ENCODE measurements at regions not wholly inside any gene's neighbourhood (a gene's known extent, or its start where the extent isn't known, plus 50 kb on each side); places are given as distances from the start of the nearest gene placed in this dataset.

DNA sequence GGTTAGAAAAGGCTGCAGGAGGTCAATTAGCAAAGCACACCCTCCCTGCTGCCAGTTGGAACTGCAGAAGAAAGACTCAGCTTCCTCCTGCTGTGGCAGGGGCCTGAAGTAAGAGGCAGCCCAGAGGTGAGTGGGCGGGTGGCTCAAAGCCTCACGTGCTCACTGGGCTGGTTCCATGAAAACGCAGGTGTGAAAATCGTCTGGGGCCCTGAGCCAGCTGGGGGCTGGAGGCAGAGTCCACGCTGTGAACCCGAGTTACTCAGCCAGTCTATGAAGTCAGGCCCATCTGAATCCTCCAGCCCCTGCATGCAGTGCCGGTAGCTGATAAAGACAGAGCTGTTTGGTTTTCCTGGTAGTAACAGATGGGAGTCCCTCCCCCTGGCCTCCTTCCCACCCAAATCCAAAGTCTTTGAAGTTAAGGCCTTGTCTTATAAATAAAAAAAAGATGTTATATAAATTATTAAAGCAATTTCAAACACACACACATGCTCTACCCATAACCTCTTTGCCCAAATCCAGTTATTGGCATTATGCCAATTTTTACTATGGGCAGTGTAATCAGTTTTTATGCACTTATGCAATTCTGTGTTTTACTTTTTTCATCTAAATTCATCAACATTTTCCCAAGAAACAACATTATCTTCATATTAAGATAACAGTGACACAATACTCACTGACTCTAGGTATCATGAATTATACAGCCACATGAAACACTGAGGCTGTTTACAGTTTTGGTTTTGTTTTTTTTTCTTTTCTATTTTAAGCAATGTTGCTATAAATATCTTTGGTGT lies 57.9 kb upstream of the PNMA1 start:
- TF ChIP-seq, protein P1, sequence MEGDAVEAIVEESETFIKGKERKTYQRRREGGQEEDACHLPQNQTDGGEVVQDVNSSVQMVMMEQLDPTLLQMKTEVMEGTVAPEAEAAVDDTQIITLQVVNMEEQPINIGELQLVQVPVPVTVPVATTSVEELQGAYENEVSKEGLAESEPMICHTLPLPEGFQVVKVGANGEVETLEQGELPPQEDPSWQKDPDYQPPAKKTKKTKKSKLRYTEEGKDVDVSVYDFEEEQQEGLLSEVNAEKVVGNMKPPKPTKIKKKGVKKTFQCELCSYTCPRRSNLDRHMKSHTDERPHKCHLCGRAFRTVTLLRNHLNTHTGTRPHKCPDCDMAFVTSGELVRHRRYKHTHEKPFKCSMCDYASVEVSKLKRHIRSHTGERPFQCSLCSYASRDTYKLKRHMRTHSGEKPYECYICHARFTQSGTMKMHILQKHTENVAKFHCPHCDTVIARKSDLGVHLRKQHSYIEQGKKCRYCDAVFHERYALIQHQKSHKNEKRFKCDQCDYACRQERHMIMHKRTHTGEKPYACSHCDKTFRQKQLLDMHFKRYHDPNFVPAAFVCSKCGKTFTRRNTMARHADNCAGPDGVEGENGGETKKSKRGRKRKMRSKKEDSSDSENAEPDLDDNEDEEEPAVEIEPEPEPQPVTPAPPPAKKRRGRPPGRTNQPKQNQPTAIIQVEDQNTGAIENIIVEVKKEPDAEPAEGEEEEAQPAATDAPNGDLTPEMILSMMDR (IDR thresholded peaks at IDR 0.05; ENCODE audit: low read depth, low read length, missing input control): no peak
- TF ChIP-seq SP1 (IDR thresholded peaks at IDR 0.05) (peak; percentile 63), JUND (IDR thresholded peaks at IDR 0.05) (peak in 1 of 2 donors; percentile 37)
- TF ChIP-seq, protein P2, sequence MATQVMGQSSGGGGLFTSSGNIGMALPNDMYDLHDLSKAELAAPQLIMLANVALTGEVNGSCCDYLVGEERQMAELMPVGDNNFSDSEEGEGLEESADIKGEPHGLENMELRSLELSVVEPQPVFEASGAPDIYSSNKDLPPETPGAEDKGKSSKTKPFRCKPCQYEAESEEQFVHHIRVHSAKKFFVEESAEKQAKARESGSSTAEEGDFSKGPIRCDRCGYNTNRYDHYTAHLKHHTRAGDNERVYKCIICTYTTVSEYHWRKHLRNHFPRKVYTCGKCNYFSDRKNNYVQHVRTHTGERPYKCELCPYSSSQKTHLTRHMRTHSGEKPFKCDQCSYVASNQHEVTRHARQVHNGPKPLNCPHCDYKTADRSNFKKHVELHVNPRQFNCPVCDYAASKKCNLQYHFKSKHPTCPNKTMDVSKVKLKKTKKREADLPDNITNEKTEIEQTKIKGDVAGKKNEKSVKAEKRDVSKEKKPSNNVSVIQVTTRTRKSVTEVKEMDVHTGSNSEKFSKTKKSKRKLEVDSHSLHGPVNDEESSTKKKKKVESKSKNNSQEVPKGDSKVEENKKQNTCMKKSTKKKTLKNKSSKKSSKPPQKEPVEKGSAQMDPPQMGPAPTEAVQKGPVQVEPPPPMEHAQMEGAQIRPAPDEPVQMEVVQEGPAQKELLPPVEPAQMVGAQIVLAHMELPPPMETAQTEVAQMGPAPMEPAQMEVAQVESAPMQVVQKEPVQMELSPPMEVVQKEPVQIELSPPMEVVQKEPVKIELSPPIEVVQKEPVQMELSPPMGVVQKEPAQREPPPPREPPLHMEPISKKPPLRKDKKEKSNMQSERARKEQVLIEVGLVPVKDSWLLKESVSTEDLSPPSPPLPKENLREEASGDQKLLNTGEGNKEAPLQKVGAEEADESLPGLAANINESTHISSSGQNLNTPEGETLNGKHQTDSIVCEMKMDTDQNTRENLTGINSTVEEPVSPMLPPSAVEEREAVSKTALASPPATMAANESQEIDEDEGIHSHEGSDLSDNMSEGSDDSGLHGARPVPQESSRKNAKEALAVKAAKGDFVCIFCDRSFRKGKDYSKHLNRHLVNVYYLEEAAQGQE (IDR thresholded peaks at IDR 0.05): no peak

Measured in liver (tissue), 3 donors.